ENCODE measurements at regions not wholly inside any gene's neighbourhood (a gene's known extent, or its start where the extent isn't known, plus 50 kb on each side); places are given as distances from the start of the nearest gene placed in this dataset.

DNA sequence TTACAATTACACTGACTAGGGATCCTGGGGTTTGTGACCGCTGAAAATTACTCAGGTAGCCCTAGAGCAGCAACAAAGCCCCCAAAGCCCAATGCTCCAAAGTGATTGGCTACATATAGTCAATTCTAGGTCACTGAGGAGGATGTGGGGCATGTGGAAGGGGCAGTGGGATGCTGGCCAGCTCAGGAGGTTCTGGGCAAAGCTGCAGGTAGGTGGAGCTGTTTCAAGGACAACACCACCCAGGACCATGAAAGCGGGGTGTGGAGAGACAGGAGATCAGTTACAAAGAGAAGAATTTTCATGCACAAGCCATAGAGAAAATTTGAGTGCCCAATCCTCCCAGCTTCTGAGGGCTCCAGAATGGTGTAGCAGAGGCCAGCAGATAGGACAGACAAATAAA is 75.0 kb upstream of the CCDC85A start:
- Histone ChIP-seq H3K9me3 (no peaks in the 10 kb centered on the region), H3K36me3 (no peaks in the 10 kb centered on the region), H3K4me3 (no peak overlapping the region), H3K27me3 (no peaks in the 10 kb centered on the region), H3K4me1 (no peaks in the 10 kb centered on the region), H3K27ac (no peak overlapping the region)
- no peak for TF ChIP-seq POLR2A (IDR thresholded peaks at IDR 0.05)
- no peak for TF ChIP-seq CTCF (IDR thresholded peaks at IDR 0.05)
- no peak for DNase-seq

DNA sequence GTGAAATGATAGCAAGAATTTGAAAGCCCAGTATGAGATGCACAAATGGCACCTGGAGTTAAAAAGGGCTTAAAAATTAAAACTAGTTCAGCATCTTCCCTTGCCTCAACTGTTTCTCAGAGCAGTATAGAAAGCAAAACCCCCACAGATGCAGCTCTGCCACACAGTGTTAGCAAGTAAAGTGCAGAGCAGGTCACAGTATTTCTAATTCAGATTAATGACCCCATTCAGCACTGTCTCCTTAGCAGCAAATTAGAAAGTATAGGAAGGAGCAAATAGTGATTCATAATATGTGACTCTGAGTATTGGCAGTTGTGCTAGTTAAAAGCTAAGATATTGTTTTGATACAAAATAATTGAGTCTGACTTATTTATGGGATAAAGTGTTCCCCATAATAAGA is 73.8 kb upstream of the CCDC85A start:
- DNase-seq: no peak
- no peak overlapping the region for H3K4me3 ChIP-seq
- H3K36me3 ChIP-seq: no peaks in the 10 kb centered on the region
- H3K27ac ChIP-seq: no peak overlapping the region
- no peak for TF ChIP-seq POLR2A (IDR thresholded peaks at IDR 0.05)
- no peaks in the 10 kb centered on the region for H3K27me3 ChIP-seq
- no peaks in the 10 kb centered on the region for H3K9me3 ChIP-seq
- no peaks in the 10 kb centered on the region for H3K4me1 ChIP-seq

GRCh38 chr2:56113382-56113975 is 70.3 kb upstream of the CCDC85A start:
- no peak overlapping the region for H3K4me3 ChIP-seq
- H3K27me3 ChIP-seq: no peaks in the 10 kb centered on the region
- no peak for TF ChIP-seq POLR2A (IDR thresholded peaks at IDR 0.05)
- no peak for TF ChIP-seq CTCF (IDR thresholded peaks at IDR 0.05)
- no peak for DNase-seq
- H3K9me3 ChIP-seq: no peaks in the 10 kb centered on the region
- H3K27ac ChIP-seq: no peak overlapping the region
- no peaks in the 10 kb centered on the region for H3K4me1 ChIP-seq
- no peaks in the 10 kb centered on the region for H3K36me3 ChIP-seq

DNA sequence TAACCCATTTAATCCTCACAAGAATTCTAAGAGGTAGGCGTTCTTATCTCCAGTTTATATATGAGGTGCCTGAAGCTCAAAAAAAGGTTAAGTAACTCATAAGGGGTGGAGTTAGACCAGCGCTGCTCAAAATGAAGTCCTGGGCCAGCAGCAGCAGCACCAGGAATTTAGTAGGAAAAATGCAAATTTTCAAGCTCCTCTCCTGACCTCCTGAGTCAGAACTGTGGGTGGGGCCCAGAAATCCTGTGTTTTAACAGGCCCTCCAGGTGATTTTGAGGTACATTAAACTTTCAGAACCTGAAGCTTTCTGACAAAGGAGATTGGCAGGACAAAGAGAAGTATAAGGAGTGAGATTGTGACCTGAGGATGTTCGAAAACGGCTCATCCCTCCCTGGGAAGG is 66.0 kb upstream of the CCDC85A start:
- H3K27ac ChIP-seq: no peak overlapping the region
- no peaks in the 10 kb centered on the region for H3K27me3 ChIP-seq
- H3K36me3 ChIP-seq: no peaks in the 10 kb centered on the region
- H3K4me3 ChIP-seq: no peak overlapping the region
- no peaks in the 10 kb centered on the region for H3K9me3 ChIP-seq
- H3K4me1 ChIP-seq: no peaks in the 10 kb centered on the region
- TF ChIP-seq POLR2A (IDR thresholded peaks at IDR 0.05) (no peak), CTCF (IDR thresholded peaks at IDR 0.05) (no peak)
- no peak for DNase-seq

DNA sequence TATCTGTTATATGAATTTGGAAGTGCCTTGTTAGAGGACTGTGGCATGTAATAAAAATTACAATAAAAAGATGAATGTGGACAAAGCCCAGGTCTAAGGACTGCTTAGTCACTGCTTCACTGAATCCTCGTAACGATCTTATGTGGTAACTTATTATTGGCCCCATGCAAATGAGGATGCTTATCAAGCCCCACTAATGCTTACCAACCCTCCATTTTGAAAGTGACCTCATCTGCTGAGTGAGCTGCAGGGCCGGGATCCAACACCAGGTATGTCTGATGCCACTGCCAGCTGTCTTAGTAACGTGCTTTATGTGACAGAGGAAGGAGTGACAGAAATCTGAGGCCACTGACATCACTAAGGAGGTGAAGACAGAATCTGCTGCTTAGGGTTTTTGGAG is 65.3 kb upstream of the CCDC85A start:
- H3K4me1 ChIP-seq: no peaks in the 10 kb centered on the region
- no peak for TF ChIP-seq POLR2A (IDR thresholded peaks at IDR 0.05)

GRCh38 chr2:56121995-56122394 is 61.8 kb upstream of the CCDC85A start:
- H3K4me3 ChIP-seq: no peak overlapping the region
- H3K9me3 ChIP-seq: no peaks in the 10 kb centered on the region
- no peak overlapping the region for H3K27ac ChIP-seq
- no peaks in the 10 kb centered on the region for H3K27me3 ChIP-seq
- DNase-seq: no peak
- TF ChIP-seq CTCF (IDR thresholded peaks at IDR 0.05) (no peak), POLR2A (IDR thresholded peaks at IDR 0.05) (no peak)
- H3K36me3 ChIP-seq: no peaks in the 10 kb centered on the region
- H3K4me1 ChIP-seq: no peaks in the 10 kb centered on the region

More for the DNA sequence above, 65.3 kb upstream of the CCDC85A start:
- Histone ChIP-seq H3K27ac (no peak overlapping the region), H3K9me3 (no peaks in the 10 kb centered on the region), H3K27me3 (no peaks in the 10 kb centered on the region), H3K36me3 (no peaks in the 10 kb centered on the region), H3K4me3 (no peak overlapping the region)
- no peak for DNase-seq

DNA sequence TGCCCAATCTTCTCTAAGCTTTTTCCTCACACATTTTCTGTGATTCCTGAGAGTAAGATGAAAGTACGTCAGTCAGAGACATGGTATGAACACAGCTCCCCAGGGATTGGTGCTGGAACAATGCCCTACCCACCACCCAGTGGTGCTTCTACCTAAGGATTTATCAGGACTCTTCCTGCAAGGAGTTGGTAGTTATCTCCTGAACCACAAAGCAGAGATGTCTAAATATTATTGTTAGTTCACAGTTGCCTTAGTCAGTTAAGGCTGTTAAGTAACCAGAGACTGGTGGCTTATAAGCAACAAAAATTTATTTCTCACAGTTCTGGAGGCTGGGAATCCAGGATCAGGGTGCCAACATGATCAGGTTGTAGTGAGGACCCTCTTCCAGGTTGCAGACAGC is 60.3 kb upstream of the CCDC85A start:
- TF ChIP-seq POLR2A (IDR thresholded peaks at IDR 0.05) (no peak), CTCF (IDR thresholded peaks at IDR 0.05) (no peak)
- no peaks in the 10 kb centered on the region for H3K4me1 ChIP-seq
- no peaks in the 10 kb centered on the region for H3K36me3 ChIP-seq
- H3K27ac ChIP-seq: no peak overlapping the region
- no peaks in the 10 kb centered on the region for H3K27me3 ChIP-seq
- DNase-seq: no peak
- H3K9me3 ChIP-seq: no peaks in the 10 kb centered on the region
- H3K4me3 ChIP-seq: no peak overlapping the region

Measured in Peyer's patch (tissue), 4 donors.